Renal pelvis (tissue), 1 donor: ENCODE measurements at regions not wholly inside any gene's neighbourhood (a gene's known extent, or its start where the extent isn't known, plus 50 kb on each side); places are given as distances from the start of the nearest gene placed in this dataset.
"Not testable (repeated sequence)": the region's sequence is repeated elsewhere in the genome, so short reads cannot be mapped to it uniquely, and the experiment has no call there.

Experiments used
- DNase-seq: peaks from one replicate; pipeline ENCODE4 v3.0.0-alpha.2; 2013

- DNase-seq, result no peak
Measured at GRCh38 chr10:8386781-8387180, 332.3 kb downstream of the GATA3 start.

GRCh38 chr10:8389630-8390029, 335.1 kb downstream of the GATA3 start:
- DNase-seq, result no peak

DNA sequence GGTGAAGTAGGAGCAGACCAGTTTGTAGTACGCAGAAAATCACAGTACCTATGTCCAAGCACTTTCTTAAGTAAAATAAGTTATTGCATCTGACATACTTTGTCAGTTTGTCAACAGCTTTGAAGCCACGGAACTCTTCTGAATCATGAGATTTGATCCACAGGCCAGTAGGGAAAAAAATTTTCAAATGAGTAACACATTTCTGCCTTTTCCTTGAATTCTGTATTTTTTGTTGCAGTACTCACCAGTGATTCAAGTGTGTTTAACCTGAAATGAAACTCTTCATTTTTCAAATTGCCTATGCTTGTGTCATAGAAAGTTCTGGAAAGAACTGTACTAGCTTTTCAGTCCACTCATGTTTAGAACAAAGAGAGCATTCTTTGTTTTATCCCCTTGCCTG, 337.7 kb downstream of the GATA3 start:
- DNase-seq, result no peak

- no peak for DNase-seq
Measured at GRCh38 chr10:8393531-8393930, 339.0 kb downstream of the GATA3 start.

DNA sequence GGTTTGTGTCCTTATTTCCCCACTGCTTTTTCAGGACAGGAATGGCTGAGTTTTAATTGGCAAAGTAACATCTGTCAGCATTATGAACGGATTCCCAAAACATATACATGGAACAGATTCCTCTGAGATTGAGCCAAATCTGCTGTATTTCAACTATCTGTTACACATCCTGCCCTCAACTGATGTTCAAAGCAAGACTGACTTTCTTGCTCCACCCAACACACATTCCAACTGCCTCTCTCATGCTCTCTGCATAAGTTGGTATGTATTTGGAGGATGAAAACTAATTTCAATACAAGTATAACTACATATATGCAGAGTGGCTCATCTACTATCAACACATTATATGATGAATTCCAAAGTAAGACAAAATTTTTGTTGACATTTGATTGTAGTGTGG, 342.2 kb downstream of the GATA3 start:
- no peak for DNase-seq

DNA sequence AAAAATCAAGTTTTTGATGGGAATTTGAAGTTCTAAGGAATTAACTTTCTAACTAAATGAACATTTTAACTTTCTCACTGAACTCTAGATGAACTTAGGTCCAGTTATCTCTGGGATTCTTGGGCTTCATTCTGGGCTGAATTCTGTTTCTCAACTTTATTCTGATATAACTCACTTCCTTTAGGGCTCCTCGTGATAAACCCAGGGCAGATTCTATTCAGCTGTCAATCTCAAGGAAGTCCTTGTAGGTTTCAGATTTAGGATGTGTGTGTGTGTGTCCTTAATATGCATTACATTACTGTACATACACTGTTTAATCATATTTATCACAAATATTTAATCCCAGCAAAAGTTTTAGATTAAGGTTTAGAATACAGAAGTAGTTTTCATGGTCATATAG, 344.3 kb downstream of the GATA3 start:
- DNase-seq, result no peak

DNA sequence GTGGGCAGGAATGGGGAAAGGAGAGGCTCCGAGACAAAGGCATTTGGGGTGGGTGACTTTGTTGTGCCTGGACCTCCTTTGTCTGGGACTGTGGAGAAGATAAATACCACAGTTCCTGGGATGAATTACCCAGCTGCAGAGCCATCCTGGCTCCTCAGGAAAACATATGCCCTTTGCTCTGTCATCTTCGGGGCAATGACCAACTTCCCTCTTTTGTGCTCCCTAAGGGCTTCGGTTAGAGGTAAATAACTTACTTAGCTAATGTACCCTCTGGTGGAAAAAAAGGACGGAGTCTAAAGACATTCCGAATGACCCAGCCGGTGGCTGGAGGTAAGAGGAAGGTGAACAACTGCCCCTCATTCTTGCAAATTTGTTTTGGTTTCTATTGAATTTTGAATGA, 345.7 kb downstream of the GATA3 start:
- no peak for DNase-seq

- DNase-seq, result no peak
Measured at GRCh38 chr10:8400892-8401291, 346.4 kb downstream of the GATA3 start.

- no peak for DNase-seq
Measured at GRCh38 chr10:8401531-8401930, 347.0 kb downstream of the GATA3 start.

DNA sequence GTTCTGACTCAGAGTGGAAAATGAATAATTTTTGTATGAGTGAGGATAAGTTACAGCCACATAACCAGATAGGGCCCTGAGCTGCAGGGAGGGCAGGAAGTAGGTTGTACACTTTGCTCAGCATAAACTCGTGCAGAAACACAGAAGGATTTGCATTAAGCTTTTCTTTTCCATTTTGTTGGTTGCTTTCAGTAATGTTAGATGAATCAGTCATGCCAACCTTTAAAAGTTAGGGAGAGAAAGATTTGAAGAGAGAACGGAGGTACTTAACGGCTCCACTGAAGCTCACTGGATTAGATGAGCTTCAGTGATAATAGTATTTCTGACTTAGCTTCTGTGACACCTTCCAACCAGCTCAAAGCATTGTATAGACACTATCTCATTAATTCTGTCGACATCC, 348.1 kb downstream of the GATA3 start:
- no peak for DNase-seq

DNA sequence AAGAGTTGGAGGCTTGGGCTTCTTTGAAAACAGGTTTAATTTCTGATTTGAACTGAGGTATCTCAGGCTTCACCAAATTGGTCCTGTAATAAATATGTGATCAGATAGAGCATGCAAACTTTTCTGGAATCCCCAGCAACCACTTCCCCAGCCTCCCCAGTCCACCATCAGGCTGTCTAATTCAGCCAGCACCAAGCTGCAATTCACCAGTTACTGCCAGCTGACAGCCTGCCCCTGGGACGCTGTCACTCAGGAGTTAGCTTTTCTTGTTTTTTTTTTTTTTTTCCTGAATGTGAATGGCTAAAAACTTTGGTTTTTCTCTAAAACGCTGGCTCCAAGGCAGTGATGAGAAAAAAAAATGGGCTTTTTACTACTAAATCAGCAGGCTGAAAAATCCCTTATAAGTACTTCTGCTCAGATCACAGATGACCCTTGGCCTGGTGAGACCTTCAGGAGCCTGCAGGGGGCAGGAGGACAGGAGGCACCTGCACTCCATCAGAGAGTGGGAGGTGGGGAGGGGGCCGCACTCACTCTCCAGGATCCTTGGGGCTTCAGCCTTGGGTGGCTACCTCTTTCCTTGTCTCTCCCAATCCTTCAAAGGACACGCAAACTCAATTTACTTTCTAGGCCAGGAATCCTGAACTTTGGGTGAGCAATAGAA, 349.4 kb downstream of the GATA3 start:
- DNase-seq, result no peak

GRCh38 chr10:8404721-8405120, 350.2 kb downstream of the GATA3 start:
- no peak for DNase-seq

DNA sequence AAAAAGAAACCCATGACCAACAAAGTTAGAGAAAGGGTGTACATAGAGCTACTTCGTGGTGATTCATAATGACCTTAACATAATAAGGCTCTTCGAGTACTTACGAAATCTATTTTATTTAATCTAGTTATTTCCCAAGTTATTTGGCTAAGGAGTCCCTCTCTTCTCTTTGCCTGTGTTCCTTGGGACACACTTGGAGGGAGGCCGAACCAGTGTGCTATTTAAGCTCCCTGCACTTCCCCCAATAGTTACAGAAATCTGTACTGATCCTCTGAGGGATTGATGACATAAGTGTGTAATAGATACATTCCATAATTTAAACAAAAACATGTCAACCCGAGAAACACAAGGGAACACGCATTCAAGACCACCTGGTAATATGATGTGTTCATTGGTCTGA, 351.1 kb downstream of the GATA3 start:
- no peak for DNase-seq

DNA sequence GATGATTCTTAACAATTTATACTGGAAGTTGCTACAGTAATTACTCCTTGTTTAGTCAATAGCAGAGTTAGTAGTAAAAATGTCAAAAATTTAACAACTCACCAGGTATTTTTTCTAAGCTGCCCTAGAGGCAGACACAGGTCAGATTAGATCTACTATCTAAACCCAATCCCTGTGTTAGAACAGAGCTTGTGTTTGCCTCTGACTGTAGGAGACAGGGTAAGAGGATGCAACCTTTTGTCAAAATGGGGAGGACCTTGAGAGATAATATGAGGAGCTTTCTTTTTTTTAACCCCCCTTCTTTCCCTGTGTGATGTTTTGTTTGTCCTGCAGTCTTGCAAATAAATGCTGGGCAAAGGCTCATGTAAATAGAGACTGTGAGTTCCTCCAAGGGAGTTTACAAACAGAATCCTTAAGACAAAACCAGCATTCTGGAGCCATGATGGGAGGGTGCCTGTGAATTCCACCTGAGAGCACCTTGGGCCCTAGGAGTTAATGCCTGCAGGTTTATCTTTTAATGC, 353.1 kb downstream of the GATA3 start:
- DNase-seq, result no peak

DNA sequence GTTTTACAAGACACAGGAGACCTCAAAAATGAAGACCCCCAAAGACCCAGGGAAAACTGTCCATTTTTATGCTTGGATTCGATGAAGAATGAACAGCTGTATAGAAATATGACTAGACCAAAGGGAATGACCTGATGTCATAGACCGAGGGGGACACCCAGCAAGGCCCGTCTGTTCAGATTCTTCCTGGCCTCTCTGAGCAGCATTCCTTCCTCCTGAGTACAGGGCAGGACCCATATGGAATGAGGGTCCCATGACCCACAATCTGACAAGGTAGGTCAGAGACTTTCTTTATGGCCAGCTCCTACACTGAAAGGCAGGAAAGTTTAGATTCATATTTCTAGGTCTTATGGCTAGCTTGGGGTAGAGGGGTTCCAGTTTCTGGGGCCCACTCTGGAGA, 356.0 kb downstream of the GATA3 start:
- no peak for DNase-seq

GRCh38 chr10:8412541-8412940, 358.1 kb downstream of the GATA3 start:
- no peak for DNase-seq

DNA sequence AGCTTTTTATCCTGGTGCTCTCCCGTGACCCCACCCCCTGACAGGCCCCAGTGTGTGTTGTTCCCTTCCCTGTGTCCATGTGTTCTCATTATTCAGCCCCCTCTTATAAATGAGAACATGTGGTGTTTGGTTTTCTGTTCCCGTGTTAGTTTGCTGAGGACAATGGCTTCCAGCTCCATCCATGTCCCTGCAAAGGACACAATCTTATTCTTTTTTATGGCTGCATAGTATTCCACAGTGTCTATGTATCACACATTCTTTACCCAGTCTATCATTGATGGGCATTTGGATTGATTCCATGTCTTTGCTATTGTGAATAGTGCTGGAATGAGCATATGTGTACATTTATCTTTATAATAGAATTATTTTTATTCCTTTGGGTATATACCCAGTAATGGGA, 360.5 kb downstream of the GATA3 start:
- not testable (repeated sequence) for DNase-seq

DNA sequence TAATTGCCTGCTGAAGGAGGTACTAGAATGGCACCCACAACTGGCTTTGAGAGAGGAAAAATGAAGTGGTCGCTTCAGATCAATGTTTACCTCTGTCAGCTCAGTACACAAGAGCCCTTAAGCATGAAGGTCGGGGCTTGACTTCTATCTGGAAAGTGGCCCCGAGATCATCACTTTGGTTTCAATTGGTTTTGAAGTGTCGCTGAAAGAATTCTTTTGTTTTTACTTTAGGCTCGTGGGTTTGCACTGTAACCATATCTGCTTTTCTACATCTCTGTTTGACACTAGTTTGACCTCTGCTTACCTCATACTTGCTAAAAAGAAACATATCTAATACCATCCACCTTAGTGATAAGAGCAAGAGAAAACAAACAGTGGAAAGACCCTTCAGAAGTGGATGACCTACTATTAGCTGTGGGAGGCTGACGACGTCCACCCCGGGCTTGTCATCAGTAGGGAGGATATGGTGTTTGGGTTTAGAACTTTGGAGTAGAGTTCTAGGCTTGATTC, 361.8 kb downstream of the GATA3 start:
- DNase-seq, result peak; percentile 2

GRCh38 chr10:8416760-8417159, 362.3 kb downstream of the GATA3 start:
- DNase-seq, result no peak

GRCh38 chr10:8417631-8418030, 363.1 kb downstream of the GATA3 start:
- no peak for DNase-seq

DNA sequence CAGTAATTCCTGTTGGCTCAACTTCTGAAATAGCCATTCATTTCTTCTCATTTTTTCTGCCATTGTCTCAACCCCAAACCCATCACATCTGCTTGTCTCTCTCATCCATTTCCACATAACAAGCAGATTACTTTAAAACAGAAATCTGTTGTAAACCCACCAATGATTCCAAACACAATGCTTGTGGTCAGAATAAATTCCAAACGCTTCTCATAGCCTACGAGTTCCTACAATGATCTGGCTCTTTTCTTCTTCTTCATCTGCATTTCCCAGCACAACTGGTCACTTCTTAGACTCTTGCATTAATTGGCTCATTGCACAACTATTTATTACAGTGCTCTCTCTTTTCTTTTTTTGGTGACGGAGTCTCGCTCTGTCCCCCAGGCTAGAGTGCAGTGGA, 364.1 kb downstream of the GATA3 start:
- DNase-seq, result no peak

DNA sequence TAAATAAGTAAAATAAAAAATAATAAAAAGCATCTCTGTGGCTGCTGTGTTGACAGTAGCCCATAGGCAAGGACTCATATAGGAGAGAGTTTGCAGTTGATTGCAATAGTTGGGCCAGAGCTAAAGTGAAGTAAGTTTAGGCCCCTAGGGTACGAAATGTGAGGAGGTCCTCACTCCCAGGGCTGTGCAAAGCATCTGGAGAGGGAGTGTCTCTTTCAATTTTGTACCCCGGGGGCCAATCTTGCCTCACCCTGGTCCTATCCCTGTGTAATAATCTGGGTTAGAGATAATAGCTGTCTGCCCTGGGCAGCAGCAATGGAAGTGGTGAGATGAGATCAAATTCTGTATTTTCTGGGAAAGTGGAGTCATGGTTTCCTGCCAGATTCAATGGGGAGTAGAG, 365.7 kb downstream of the GATA3 start:
- DNase-seq, result no peak

DNA sequence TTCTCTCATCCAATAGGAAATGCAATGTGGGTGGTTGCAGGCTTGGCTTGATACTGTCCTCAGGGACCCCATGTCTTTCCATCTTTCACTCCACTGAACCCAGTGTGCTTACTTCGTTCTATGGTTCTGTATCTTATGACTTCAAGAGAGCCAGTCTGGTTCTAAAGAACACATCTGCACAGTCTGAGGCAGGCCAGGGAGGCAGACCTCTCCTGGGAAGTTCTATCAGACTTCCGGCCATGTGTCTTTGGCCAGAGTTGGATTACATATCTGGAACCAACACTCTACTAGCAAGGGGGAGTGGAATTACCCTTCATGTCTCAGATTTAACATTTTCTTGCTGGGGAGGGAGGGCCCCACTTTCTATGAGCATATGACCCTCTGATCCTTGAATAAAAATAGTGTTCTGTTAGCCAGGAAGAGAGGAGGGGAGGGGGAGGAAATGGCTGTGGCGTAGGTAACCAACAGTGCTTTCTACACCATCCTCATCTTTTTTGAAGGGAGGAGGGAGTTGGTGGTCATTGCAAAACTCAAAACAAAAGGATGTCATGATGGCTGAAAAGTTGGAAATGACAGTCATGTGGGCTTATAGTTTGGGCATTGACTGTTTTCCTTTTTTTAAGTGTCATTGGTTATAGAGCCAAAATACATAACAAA, 370.2 kb downstream of the GATA3 start:
- no peak for DNase-seq

- no peak for DNase-seq
Measured at GRCh38 chr10:8428654-8429053, 374.2 kb downstream of the GATA3 start.
